ENCODE measurements at regions not wholly inside any gene's neighbourhood (a gene's known extent, or its start where the extent isn't known, plus 50 kb on each side); places are given as distances from the start of the nearest gene placed in this dataset.

DNA sequence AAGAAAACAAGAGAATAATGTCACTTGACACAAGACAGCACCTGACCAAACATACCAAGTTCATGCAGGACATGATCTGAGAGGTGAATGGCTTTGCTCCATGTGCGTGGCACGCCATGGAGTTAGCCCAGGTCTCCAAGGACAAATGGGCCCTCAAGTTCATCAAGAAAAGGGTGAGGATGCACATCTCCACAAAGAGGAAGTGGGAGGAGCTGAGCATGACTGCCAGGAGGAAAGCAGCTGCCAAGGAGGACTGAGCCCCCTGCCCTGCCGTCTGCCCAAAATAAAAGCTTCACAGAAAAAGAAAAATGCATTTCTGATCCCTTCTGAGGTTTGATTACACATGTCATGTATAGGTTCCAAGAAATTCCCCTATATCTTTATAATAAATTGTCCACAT lies 82.0 kb upstream of the TSHZ2 start:
- TF ChIP-seq, protein P1, sequence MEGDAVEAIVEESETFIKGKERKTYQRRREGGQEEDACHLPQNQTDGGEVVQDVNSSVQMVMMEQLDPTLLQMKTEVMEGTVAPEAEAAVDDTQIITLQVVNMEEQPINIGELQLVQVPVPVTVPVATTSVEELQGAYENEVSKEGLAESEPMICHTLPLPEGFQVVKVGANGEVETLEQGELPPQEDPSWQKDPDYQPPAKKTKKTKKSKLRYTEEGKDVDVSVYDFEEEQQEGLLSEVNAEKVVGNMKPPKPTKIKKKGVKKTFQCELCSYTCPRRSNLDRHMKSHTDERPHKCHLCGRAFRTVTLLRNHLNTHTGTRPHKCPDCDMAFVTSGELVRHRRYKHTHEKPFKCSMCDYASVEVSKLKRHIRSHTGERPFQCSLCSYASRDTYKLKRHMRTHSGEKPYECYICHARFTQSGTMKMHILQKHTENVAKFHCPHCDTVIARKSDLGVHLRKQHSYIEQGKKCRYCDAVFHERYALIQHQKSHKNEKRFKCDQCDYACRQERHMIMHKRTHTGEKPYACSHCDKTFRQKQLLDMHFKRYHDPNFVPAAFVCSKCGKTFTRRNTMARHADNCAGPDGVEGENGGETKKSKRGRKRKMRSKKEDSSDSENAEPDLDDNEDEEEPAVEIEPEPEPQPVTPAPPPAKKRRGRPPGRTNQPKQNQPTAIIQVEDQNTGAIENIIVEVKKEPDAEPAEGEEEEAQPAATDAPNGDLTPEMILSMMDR (IDR thresholded peaks at IDR 0.05) = no peak
- TF ChIP-seq, protein P2, sequence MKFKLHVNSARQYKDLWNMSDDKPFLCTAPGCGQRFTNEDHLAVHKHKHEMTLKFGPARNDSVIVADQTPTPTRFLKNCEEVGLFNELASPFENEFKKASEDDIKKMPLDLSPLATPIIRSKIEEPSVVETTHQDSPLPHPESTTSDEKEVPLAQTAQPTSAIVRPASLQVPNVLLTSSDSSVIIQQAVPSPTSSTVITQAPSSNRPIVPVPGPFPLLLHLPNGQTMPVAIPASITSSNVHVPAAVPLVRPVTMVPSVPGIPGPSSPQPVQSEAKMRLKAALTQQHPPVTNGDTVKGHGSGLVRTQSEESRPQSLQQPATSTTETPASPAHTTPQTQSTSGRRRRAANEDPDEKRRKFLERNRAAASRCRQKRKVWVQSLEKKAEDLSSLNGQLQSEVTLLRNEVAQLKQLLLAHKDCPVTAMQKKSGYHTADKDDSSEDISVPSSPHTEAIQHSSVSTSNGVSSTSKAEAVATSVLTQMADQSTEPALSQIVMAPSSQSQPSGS (CRISPR knock-in tag; IDR thresholded peaks at IDR 0.05; ENCODE audit: borderline replicate concordance, low read depth) = no peak
- no peak for TF ChIP-seq FOXJ3 (CRISPR knock-in tag; IDR thresholded peaks at IDR 0.05; ENCODE audit: borderline replicate concordance)
- TF ChIP-seq, protein P3, sequence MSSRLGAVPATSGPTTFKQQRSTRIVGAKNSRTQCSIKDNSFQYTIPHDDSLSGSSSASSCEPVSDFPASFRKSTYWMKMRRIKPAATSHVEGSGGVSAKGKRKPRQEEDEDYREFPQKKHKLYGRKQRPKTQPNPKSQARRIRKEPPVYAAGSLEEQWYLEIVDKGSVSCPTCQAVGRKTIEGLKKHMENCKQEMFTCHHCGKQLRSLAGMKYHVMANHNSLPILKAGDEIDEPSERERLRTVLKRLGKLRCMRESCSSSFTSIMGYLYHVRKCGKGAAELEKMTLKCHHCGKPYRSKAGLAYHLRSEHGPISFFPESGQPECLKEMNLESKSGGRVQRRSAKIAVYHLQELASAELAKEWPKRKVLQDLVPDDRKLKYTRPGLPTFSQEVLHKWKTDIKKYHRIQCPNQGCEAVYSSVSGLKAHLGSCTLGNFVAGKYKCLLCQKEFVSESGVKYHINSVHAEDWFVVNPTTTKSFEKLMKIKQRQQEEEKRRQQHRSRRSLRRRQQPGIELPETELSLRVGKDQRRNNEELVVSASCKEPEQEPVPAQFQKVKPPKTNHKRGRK (CRISPR knock-in tag; IDR thresholded peaks at IDR 0.05; ENCODE audit: borderline replicate concordance) = no peak
- TF ChIP-seq, protein P4, sequence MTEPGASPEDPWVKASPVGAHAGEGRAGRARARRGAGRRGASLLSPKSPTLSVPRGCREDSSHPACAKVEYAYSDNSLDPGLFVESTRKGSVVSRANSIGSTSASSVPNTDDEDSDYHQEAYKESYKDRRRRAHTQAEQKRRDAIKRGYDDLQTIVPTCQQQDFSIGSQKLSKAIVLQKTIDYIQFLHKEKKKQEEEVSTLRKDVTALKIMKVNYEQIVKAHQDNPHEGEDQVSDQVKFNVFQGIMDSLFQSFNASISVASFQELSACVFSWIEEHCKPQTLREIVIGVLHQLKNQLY (CRISPR knock-in tag; IDR thresholded peaks at IDR 0.05) = no peak

Measured in WTC11 (cell line).